ENCODE measurements at regions not wholly inside any gene's neighbourhood (a gene's known extent, or its start where the extent isn't known, plus 50 kb on each side); places are given as distances from the start of the nearest gene placed in this dataset.

- no peak for TF ChIP-seq CTCF (IDR thresholded peaks at IDR 0.05)
- no peak for TF ChIP-seq EZH2 (IDR thresholded peaks at IDR 0.05; ENCODE audit: borderline replicate concordance, insufficient read depth, low read depth, low read length, poor library complexity, severe bottlenecking)
These were observed 386.6 kb upstream of the SPRED2 start for GRCh38 chr2:65818873-65819451.

Data from B cell (primary cell).